ENCODE measurements at regions not wholly inside any gene's neighbourhood (a gene's known extent, or its start where the extent isn't known, plus 50 kb on each side); places are given as distances from the start of the nearest gene placed in this dataset.

DNA sequence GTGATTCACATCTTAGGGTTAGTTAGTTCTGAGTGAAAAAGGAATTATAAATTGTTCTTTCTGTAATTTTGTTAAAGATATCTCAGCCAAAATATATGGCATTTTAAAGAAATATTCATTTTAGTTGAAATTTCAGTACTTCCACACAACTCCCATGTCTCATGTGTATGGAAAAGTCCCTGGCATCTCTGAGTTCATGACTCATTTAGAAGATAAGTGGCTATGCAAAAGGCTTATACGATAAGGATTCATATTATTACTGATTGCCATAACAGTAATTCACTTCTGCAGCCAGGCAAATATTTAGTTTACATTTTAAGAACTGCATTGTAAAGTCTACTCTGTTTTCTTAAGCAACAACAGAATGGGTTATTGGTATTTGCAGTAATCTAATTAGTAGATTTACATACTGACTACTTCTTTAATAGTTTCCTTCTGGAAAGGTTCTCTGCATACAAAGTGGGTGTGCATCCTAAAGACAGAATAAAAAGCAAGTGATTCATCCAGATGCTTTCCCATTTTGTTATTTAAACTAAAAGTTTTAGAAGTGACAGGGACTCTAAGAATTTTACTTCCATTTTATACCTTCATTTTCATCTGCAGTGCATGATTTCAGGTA, 682.4 kb upstream of the PABPC4L start:
- H4K20me1 ChIP-seq (ENCODE audit: insufficient read depth): no peaks in the 10 kb centered on the region
- in situ Hi-C loops (cut with MboI): no loop called here

DNA sequence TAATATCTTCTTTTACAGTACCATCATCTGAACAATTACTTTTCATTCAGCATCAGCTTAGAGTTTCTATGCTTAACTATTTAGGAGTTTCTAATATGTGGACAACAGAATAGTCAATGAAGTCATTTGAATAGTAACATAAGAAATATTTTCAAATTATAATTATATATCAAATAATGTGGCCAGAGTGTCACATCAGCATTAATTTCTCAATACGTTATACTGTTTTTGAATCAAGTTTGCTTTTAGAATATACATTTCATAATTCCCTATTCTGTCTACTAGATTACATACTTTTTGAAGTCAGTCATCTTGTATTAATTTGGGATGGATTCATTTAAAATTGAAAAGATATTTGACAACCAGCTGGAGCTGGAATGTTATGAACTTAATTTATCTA, 677.4 kb upstream of the PABPC4L start:
- Histone ChIP-seq H3K9me2 (ENCODE audit: insufficient read depth) (no peaks in the 10 kb centered on the region), H3F3A (ENCODE audit: insufficient read depth) (no peaks in the 10 kb centered on the region), H3K36me3 (ENCODE audit: low read depth) (no peaks in the 10 kb centered on the region), H3K4me1 (ENCODE audit: insufficient read depth) (no peaks in the 10 kb centered on the region), H3K27me3 (replicated peaks; ENCODE audit: insufficient read depth) (no peaks in the 10 kb centered on the region), H3K79me2 (ENCODE audit: insufficient read depth) (no peaks in the 10 kb centered on the region), H3K4me3 (no peak overlapping the region), H3K27ac (no peak overlapping the region), H3K9ac (no peak overlapping the region), H2AFZ (no peak overlapping the region), H3K4me2 (ENCODE audit: unreplicated experiment) (no peak overlapping the region), H3K9me3 (ENCODE audit: low read depth) (no peaks in the 10 kb centered on the region), H4K20me1 (ENCODE audit: insufficient read depth) (no peaks in the 10 kb centered on the region)
- 52 to 64% methylated on average over 1 of the region's 1 CpG for WGBS, 2 experiments (ENCODE audit: low coverage in 1 of 2, low lambda C conversion rate in 2 of 2, missing lambda C conversion rate in 2 of 2)
- DNase-seq: no peak
- in situ Hi-C loops (cut with MboI): no loop called here
- TF ChIP-seq EZH2phosphoT487 (IDR thresholded peaks at IDR 0.05; ENCODE audit: insufficient read depth, low read depth) (no peak), EZH2 (IDR thresholded peaks at IDR 0.05; ENCODE audit: insufficient read depth, poor library complexity, severe bottlenecking) (no peak)

More for the DNA sequence above, 682.4 kb upstream of the PABPC4L start:
- H3K9me3 ChIP-seq (ENCODE audit: low read depth): no peaks in the 10 kb centered on the region
- H3K27ac ChIP-seq: no peak overlapping the region
- no peaks in the 10 kb centered on the region for H3K36me3 ChIP-seq (ENCODE audit: low read depth)
- no peaks in the 10 kb centered on the region for H3K9me2 ChIP-seq (ENCODE audit: insufficient read depth)
- H3K9ac ChIP-seq: no peak overlapping the region
- H3F3A ChIP-seq (ENCODE audit: insufficient read depth): no peaks in the 10 kb centered on the region
- H2AFZ ChIP-seq: no peak overlapping the region
- H3K27me3 ChIP-seq (replicated peaks; ENCODE audit: insufficient read depth): no peaks in the 10 kb centered on the region
- H3K79me2 ChIP-seq (ENCODE audit: insufficient read depth): no peaks in the 10 kb centered on the region
- H3K4me2 ChIP-seq (ENCODE audit: unreplicated experiment): no peak overlapping the region
- 22 to 28% methylated on average over 1 of the region's 1 CpG for WGBS, 2 experiments (ENCODE audit: low coverage in 1 of 2, low lambda C conversion rate in 2 of 2, missing lambda C conversion rate in 2 of 2)
- H3K4me3 ChIP-seq: no peak overlapping the region
- no peaks in the 10 kb centered on the region for H3K4me1 ChIP-seq (ENCODE audit: insufficient read depth)
- TF ChIP-seq EZH2 (IDR thresholded peaks at IDR 0.05; ENCODE audit: insufficient read depth, poor library complexity, severe bottlenecking): no peak
- TF ChIP-seq EZH2phosphoT487 (IDR thresholded peaks at IDR 0.05; ENCODE audit: insufficient read depth, low read depth): no peak
- no peak for DNase-seq

DNA sequence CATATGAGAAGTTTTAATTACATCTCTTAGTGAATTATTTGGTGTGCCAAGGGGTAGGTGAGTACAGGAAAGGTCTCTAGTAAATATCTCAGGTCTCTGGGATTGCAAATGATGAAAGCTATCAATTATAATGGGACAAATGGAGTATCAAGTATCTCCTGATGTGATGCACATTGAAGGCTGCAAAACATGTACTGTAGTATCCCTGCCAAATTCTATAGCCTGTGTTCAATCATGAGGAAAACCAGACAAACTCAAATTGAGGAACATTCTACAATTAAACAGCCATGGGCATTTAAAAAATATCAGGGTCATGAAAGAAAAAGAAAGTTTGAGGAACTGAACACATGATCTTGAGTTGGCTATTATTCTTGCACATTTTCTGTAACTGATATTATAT, 665.4 kb upstream of the PABPC4L start:
- in situ Hi-C loops (cut with MboI): no loop called here
- Histone ChIP-seq H4K20me1 (ENCODE audit: insufficient read depth) (no peaks in the 10 kb centered on the region), H3K4me1 (ENCODE audit: insufficient read depth) (no peaks in the 10 kb centered on the region), H3K79me2 (ENCODE audit: insufficient read depth) (no peaks in the 10 kb centered on the region), H2AFZ (no peak overlapping the region), H3K36me3 (ENCODE audit: low read depth) (no peaks in the 10 kb centered on the region), H3K27me3 (replicated peaks; ENCODE audit: insufficient read depth) (no peaks in the 10 kb centered on the region), H3K27ac (no peak overlapping the region), H3K9me3 (ENCODE audit: low read depth) (no peaks in the 10 kb centered on the region), H3K4me2 (ENCODE audit: unreplicated experiment) (no peak overlapping the region), H3F3A (ENCODE audit: insufficient read depth) (no peaks in the 10 kb centered on the region), H3K9ac (no peak overlapping the region), H3K9me2 (ENCODE audit: insufficient read depth) (no peaks in the 10 kb centered on the region), H3K4me3 (no peak overlapping the region)
- no peak for TF ChIP-seq EZH2phosphoT487 (IDR thresholded peaks at IDR 0.05; ENCODE audit: insufficient read depth, low read depth)
- TF ChIP-seq EZH2 (IDR thresholded peaks at IDR 0.05; ENCODE audit: insufficient read depth, poor library complexity, severe bottlenecking): no peak
- DNase-seq: no peak

DNA sequence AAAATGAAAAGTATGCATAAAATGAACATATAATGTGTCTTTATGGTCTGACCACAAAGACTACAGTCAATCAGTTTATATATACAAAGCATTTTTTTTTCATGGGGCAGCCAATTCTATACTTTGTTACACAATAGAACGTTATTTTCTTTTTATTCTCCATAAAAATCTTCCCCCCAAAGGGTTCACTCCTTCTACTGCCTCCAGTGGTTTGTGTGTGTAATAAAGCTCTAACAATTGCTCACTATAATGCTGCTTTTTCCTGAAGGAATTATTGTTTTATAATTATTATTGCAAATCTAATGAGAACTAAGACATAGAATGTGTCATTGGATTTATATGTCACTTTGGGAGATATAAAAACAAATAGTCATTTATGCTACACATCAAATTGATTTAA, 664.1 kb upstream of the PABPC4L start:
- Histone ChIP-seq H3K9me2 (ENCODE audit: insufficient read depth) (no peaks in the 10 kb centered on the region), H3K27ac (no peak overlapping the region), H3K27me3 (replicated peaks; ENCODE audit: insufficient read depth) (no peaks in the 10 kb centered on the region), H3K4me3 (no peak overlapping the region), H3F3A (ENCODE audit: insufficient read depth) (no peaks in the 10 kb centered on the region), H3K4me1 (ENCODE audit: insufficient read depth) (no peaks in the 10 kb centered on the region), H3K4me2 (ENCODE audit: unreplicated experiment) (no peak overlapping the region), H2AFZ (no peak overlapping the region), H3K9ac (no peak overlapping the region), H3K79me2 (ENCODE audit: insufficient read depth) (no peaks in the 10 kb centered on the region), H4K20me1 (ENCODE audit: insufficient read depth) (no peaks in the 10 kb centered on the region), H3K9me3 (ENCODE audit: low read depth) (no peaks in the 10 kb centered on the region), H3K36me3 (ENCODE audit: low read depth) (no peaks in the 10 kb centered on the region)
- no peak for DNase-seq
- TF ChIP-seq EZH2 (IDR thresholded peaks at IDR 0.05; ENCODE audit: insufficient read depth, poor library complexity, severe bottlenecking): no peak
- TF ChIP-seq EZH2phosphoT487 (IDR thresholded peaks at IDR 0.05; ENCODE audit: insufficient read depth, low read depth): no peak
- 6 to 8% methylated on average over 1 of the region's 1 CpG for WGBS, 2 experiments (ENCODE audit: low coverage in 1 of 2, low lambda C conversion rate in 2 of 2, missing lambda C conversion rate in 2 of 2)
- in situ Hi-C loops (cut with MboI): no loop called here

DNA sequence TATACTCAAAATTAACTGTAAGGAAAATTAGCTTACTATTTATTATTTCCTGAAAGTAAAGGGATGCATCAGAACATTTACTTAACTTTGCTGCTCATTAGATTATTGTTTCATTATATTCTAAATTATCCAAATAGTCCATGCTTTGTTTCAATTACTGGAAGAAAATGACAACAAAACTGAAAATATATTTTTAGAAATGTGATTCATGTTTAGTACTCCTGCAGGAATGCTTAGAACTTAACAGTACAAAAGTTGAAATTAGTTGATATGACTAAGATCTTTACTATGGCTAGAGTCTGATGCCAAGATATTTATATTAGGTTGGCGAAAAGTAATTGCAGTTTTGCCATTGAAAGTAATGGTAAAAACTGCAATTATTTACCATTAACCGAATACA, 660.5 kb upstream of the PABPC4L start:
- WGBS, 2 experiments (ENCODE audit: low coverage in 1 of 2, low lambda C conversion rate in 2 of 2, missing lambda C conversion rate in 2 of 2): 26 to 37% methylated on average over 2 of the region's 2 CpGs
- Histone ChIP-seq H3K27me3 (replicated peaks; ENCODE audit: insufficient read depth) (no peaks in the 10 kb centered on the region), H3F3A (ENCODE audit: insufficient read depth) (no peaks in the 10 kb centered on the region), H3K9me2 (ENCODE audit: insufficient read depth) (no peaks in the 10 kb centered on the region), H3K9me3 (ENCODE audit: low read depth) (no peaks in the 10 kb centered on the region), H3K79me2 (ENCODE audit: insufficient read depth) (no peaks in the 10 kb centered on the region), H2AFZ (no peak overlapping the region), H3K4me2 (ENCODE audit: unreplicated experiment) (no peak overlapping the region), H3K36me3 (ENCODE audit: low read depth) (no peaks in the 10 kb centered on the region), H3K9ac (no peak overlapping the region), H3K4me1 (ENCODE audit: insufficient read depth) (no peaks in the 10 kb centered on the region), H3K4me3 (no peak overlapping the region), H4K20me1 (ENCODE audit: insufficient read depth) (no peaks in the 10 kb centered on the region), H3K27ac (no peak overlapping the region)
- in situ Hi-C loops (cut with MboI): no loop called here
- DNase-seq: no peak
- TF ChIP-seq EZH2phosphoT487 (IDR thresholded peaks at IDR 0.05; ENCODE audit: insufficient read depth, low read depth) (no peak), EZH2 (IDR thresholded peaks at IDR 0.05; ENCODE audit: insufficient read depth, poor library complexity, severe bottlenecking) (no peak)

All from GM23248 (cell line).